Thyroid gland (tissue), 4 donors: ENCODE measurements at regions not wholly inside any gene's neighbourhood (a gene's known extent, or its start where the extent isn't known, plus 50 kb on each side); places are given as distances from the start of the nearest gene placed in this dataset.

Source experiments
- CTCF ChIP-seq, 6 experiments: fragments of 200-600 bp in 3 of 6; fragments of 450-650 bp in 3 of 6; sonication (generic) in 3 of 6; IDR thresholded peaks; one replicate each; pipeline ENCODE4 v1.5.1; 2016 to 2019; ENCODE audit warnings: antibody characterized with exemption in 6 of 6, mild to moderate bottlenecking in 2 of 6, inconsistent platforms in 1 of 6, moderate library complexity in 1 of 6
- POLR2A ChIP-seq, 2 donors: fragments of 450-650 bp; IDR thresholded peaks; one replicate each; pipeline ENCODE4 v1.6.1; 2017; ENCODE audit warnings: antibody characterized with exemption in 2 of 2, mild to moderate bottlenecking in 2 of 2, moderate library complexity in 1 of 2

- TF ChIP-seq CTCF (IDR thresholded peaks at IDR 0.05) (no peak), POLR2A (IDR thresholded peaks at IDR 0.05) (no peak)
These were observed 135.8 kb downstream of the TEX36 start for GRCh38 chr10:125547010-125547650.
